ENCODE measurements at regions not wholly inside any gene's neighbourhood (a gene's known extent, or its start where the extent isn't known, plus 50 kb on each side); places are given as distances from the start of the nearest gene placed in this dataset.
"Not testable (repeated sequence)": the region's sequence is repeated elsewhere in the genome, so short reads cannot be mapped to it uniquely, and the experiment has no call there.

DNA sequence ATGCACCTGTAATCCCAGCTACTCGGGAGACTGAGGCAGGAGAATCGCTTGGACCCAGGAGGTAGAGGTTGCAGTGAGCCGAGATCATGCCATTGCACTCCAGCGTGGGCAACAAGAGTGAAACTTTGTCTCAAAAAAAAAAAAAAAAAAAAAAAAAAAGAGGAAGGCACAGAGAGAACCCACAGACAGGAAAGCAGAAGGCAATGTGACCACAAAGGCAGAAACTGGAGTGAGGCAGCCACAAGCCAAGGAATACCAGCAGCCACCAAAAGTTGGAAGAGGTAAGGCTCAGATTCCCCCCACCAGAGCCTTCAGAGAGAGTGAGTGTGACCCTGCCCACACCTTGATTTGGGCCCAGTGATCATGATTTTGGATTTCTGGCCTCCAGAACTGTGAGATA is 54.7 kb upstream of the E2F3 start:
- not testable (repeated sequence) for DNase-seq

DNA sequence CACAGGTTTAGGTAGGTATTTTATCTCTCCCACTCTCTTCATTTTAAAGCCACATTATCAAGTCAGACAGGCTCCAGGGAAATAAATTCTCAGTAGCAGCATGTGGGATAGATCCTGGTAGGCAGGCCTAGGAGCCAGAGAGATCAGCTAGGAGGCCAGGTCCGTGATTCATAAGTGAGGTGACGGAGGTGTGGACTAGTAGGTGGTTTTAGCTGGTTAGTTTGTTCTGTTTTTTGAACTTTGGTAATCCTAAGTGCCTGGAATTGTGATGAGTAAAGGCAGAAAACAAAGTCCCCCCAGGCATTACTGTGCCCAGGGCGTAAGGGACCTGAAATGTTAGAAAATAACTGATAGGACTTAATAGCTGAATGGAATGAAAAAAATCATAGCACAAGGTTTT is 53.6 kb upstream of the E2F3 start:
- no peak for DNase-seq

DNA sequence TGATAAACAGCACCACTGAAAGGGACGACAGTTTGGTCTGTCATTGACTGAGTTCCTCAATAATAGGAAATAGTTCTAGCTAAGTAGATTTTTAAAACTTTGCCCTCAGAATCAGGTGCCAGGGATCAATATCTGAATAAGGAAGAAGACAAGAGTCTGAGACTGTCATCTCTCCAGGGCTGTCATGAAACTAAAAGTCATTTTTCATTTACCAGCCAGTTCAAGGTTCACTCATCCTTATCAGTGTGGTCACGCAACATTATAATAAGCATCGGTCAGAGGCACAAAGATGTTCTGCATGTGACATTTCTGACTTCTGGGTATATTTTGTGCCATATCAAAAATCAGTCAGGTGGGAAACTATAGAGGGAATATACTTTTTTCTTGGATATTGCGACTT is 52.5 kb upstream of the E2F3 start:
- no peak for DNase-seq

DNA sequence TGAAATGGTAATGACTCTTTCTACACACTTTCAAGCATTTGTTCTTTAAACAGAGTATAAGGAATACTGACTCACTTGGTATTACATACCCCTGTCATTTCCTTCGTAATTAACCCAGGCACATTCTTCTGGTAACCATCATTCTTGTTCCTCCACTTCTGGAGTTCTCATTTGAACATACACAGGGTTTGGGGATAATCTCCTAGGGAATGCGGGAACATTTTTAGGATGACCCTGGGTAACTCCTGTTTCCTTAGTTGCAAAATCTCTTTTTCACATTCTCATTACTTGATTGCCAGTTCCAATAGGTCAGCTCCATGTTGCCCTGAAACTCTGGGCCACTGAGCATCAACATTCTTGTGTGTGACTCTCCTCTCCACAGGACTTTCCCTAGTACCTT is 51.5 kb upstream of the E2F3 start:
- no peak for DNase-seq

DNA sequence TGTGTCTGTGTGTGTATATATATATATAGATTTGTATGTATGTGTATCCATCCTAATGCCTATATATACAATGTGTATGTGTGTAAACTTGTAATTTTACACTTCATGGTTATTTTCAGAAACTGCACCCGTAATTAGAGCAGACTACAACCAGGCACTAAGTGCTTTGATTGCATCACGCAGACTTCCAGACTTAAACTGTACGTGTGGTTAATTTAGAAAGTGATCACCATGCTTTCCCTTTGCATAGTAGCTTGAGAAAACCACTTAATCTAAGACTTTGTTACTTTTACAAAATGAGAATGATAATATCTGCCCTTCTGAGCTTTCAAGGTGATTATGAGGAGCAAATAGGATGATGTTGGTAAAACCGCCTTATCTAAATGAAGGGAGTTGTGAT is 50.1 kb upstream of the E2F3 start:
- no peak for DNase-seq
